ENCODE measurements at regions not wholly inside any gene's neighbourhood (a gene's known extent, or its start where the extent isn't known, plus 50 kb on each side); places are given as distances from the start of the nearest gene placed in this dataset.

GRCh38 chr4:132642016-132642817, 506.9 kb upstream of the PCDH10 start:
- no peaks in the 10 kb centered on the region for H3K27me3 ChIP-seq (ENCODE audit: low read depth)
- DNase-seq, result no peak
- intact Hi-C loops (cut with micrococcal nuclease), result no loop called here
- TF ChIP-seq CTCF (IDR thresholded peaks at IDR 0.05; ENCODE audit: borderline replicate concordance), result peak; percentile 60
- H3K36me3 ChIP-seq, result no peaks in the 10 kb centered on the region
- H3K27ac ChIP-seq (replicated peaks), result no peak overlapping the region
- H3K4me3 ChIP-seq, result no peak overlapping the region
- H3K9me3 ChIP-seq (replicated peaks), result no peaks in the 10 kb centered on the region
- H3K4me1 ChIP-seq, result no peaks in the 10 kb centered on the region

GRCh38 chr4:132646186-132646585, 502.9 kb upstream of the PCDH10 start:
- no peaks in the 10 kb centered on the region for H3K36me3 ChIP-seq
- peaks cover 10% of the 10 kb centered on the region for H3K9me3 ChIP-seq (replicated peaks)
- intact Hi-C loops (cut with micrococcal nuclease), result no loop called here
- no peak overlapping the region for H3K27ac ChIP-seq (replicated peaks)
- H3K27me3 ChIP-seq (ENCODE audit: low read depth), result no peaks in the 10 kb centered on the region
- DNase-seq, result no peak
- no peak for TF ChIP-seq CTCF (IDR thresholded peaks at IDR 0.05; ENCODE audit: borderline replicate concordance)
- H3K4me3 ChIP-seq, result no peak overlapping the region
- no peaks in the 10 kb centered on the region for H3K4me1 ChIP-seq

- H3K27me3 ChIP-seq (ENCODE audit: low read depth), result no peaks in the 10 kb centered on the region
- H3K36me3 ChIP-seq, result no peaks in the 10 kb centered on the region
- no peak for TF ChIP-seq CTCF (IDR thresholded peaks at IDR 0.05; ENCODE audit: borderline replicate concordance)
- intact Hi-C loops (cut with micrococcal nuclease), result no loop called here
- H3K4me1 ChIP-seq, result no peaks in the 10 kb centered on the region
- DNase-seq, result no peak
- H3K27ac ChIP-seq (replicated peaks), result no peak overlapping the region
- peaks cover 34% of the 10 kb centered on the region for H3K9me3 ChIP-seq (replicated peaks)
- H3K4me3 ChIP-seq, result no peak overlapping the region
Observed at GRCh38 chr4:132651196-132651595, 497.9 kb upstream of the PCDH10 start.

- TF ChIP-seq CTCF (IDR thresholded peaks at IDR 0.05; ENCODE audit: borderline replicate concordance), result no peak
- H3K36me3 ChIP-seq, result no peaks in the 10 kb centered on the region
- no peaks in the 10 kb centered on the region for H3K27me3 ChIP-seq (ENCODE audit: low read depth)
- no peak for DNase-seq
- H3K4me3 ChIP-seq, result no peak overlapping the region
- no peak overlapping the region for H3K27ac ChIP-seq (replicated peaks)
- H3K4me1 ChIP-seq, result no peaks in the 10 kb centered on the region
- peaks cover 16% of the 10 kb centered on the region for H3K9me3 ChIP-seq (replicated peaks)
- intact Hi-C loops (cut with micrococcal nuclease), result no loop called here
Observed at GRCh38 chr4:132660181-132660580, 488.9 kb upstream of the PCDH10 start.

GRCh38 chr4:132662456-132662855, 486.6 kb upstream of the PCDH10 start:
- Histone ChIP-seq H3K27me3 (ENCODE audit: low read depth) (no peaks in the 10 kb centered on the region), H3K4me1 (no peaks in the 10 kb centered on the region), H3K4me3 (no peak overlapping the region), H3K36me3 (no peaks in the 10 kb centered on the region), H3K27ac (replicated peaks) (no peak overlapping the region), H3K9me3 (replicated peaks) (peaks cover 13% of the 10 kb centered on the region)
- no peak for DNase-seq
- intact Hi-C loops (cut with micrococcal nuclease), result no loop called here
- TF ChIP-seq CTCF (IDR thresholded peaks at IDR 0.05; ENCODE audit: borderline replicate concordance), result no peak

All from left ventricle myocardium inferior (tissue), 1 donor.